HUES64 (cell line): ENCODE measurements at regions not wholly inside any gene's neighbourhood (a gene's known extent, or its start where the extent isn't known, plus 50 kb on each side); places are given as distances from the start of the nearest gene placed in this dataset.

Experiments
- H3K27ac ChIP-seq: 2 replicates; pipeline ENCODE4 v1.7.0; 2013; ENCODE audit warnings: low read depth, low read length, inconsistent platforms
- H3K27me3 ChIP-seq: 2 replicates; pipeline ENCODE4 v1.6.1; 2013; ENCODE audit warnings: mild to moderate bottlenecking, low read length; ENCODE audit not compliant: insufficient read depth
- H3K36me3 ChIP-seq: 2 replicates; pipeline ENCODE4 v1.6.1; 2013; ENCODE audit warnings: mild to moderate bottlenecking, low read length; ENCODE audit not compliant: insufficient read depth
- H3K4me1 ChIP-seq: 2 replicates; pipeline ENCODE4 v1.6.1; 2013; ENCODE audit warnings: mild to moderate bottlenecking, low read length, moderate library complexity; ENCODE audit not compliant: insufficient read depth
- H3K4me3 ChIP-seq: 2 replicates; pipeline ENCODE4 v1.5.1; 2013; ENCODE audit warnings: mild to moderate bottlenecking, low read length, moderate library complexity
- H3K9ac ChIP-seq: 2 replicates; pipeline ENCODE4 v1.6.1; 2013; ENCODE audit warnings: mild to moderate bottlenecking, low read depth, low read length
- H3K9me3 ChIP-seq: 2 replicates; pipeline ENCODE4 v1.6.1; 2013; ENCODE audit warnings: low read depth, low read length; ENCODE audit not compliant: insufficient read depth
- WGBS: fragments of 150-250, 120-280 bp; methylation state at CpG from one replicate; pipeline ENCODE4 v1.1.7; 2013; ENCODE audit warnings: missing lambda C conversion rate; 5-methylcytosine and 5-hydroxymethylcytosine counted together

DNA sequence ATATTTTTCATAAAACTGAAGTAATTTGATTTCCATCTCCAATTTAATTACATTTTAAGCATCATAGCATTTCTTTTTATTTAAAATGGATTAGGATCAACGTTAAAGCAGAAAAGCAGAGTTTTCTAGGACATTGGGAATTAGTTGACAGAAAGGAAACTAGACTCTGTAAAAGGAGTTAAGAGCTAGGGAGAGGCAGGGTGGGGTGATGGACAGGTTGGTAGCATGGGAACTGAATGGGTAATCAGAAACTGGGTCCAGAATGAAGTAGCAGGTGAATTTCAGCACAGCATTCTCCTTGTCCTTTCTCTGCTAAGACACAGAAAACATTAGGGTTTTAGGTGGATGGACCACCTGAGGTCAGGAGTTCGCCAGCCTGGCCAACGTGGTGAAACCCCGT lies 97.6 kb downstream of the ANAPC4 start:
- Histone ChIP-seq H3K27me3 (no peaks in the 10 kb centered on the region; the same call in 1 of the 2 replicates), H3K4me3 (no peak overlapping the region), H3K9me3 (no peaks in the 10 kb centered on the region), H3K27ac (no peak overlapping the region), H3K36me3 (no peaks in the 10 kb centered on the region), H3K4me1 (no peaks in the 10 kb centered on the region), H3K9ac (no peak overlapping the region)
- WGBS, result 92% methylated on average over 2 of the region's 4 CpGs

DNA sequence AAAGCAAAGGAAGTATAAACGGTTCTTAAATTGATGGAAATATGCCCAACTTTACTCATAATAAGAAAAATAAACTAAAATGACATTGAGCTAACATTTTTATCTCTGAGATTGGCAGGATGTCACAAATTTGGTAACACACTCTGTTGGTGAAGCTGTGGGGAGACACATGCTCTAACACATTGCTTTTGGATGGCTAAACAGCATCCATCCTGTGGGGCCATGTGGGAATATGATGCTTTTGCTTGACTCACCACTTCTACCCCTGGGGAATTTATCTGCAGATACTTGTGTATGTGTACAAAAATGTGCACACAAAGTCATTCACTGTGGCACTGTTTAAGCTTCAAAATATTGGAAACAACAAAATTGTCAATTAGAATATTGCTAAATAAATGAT lies 100.2 kb downstream of the ANAPC4 start:
- H3K9ac ChIP-seq, result no peak overlapping the region
- no peaks in the 10 kb centered on the region for H3K9me3 ChIP-seq
- no peak overlapping the region for H3K27ac ChIP-seq
- no CpG with 5 or more reads among the region's 1 CpG for WGBS
- H3K4me1 ChIP-seq, result peaks cover 17% of the 10 kb centered on the region
- H3K4me3 ChIP-seq, result no peak overlapping the region
- H3K36me3 ChIP-seq, result no peaks in the 10 kb centered on the region
- H3K27me3 ChIP-seq, result peaks cover 11% of the 10 kb centered on the region

DNA sequence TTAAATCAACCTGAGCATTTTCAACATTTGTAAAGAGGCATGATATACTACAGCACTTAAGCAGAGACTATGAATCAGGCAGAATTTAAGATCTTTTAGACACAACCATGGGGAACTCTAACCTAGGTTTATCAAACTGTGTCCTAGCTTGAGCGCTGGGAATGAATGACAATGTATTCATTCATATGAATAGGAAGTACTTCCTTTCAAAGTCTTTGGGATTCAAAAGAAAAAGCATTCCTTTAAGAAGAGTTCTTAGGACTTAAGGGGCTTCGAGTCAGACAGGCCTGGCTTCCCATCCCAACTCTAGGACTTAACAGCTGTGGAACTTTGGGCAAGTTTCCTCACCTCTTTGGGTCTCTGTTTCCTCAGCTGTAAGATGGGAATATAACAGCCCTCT lies 104.6 kb downstream of the ANAPC4 start:
- H3K36me3 ChIP-seq, result no peaks in the 10 kb centered on the region
- H3K4me1 ChIP-seq, result peaks cover 43% of the 10 kb centered on the region
- 7% methylated on average over 2 of the region's 2 CpGs for WGBS
- peak overlapping the region; percentile 62; the same call in 1 of the 2 replicates for H3K27ac ChIP-seq
- no peaks in the 10 kb centered on the region for H3K9me3 ChIP-seq
- peaks cover 11% of the 10 kb centered on the region for H3K27me3 ChIP-seq
- H3K9ac ChIP-seq, result no peak overlapping the region
- H3K4me3 ChIP-seq, result no peak overlapping the region

DNA sequence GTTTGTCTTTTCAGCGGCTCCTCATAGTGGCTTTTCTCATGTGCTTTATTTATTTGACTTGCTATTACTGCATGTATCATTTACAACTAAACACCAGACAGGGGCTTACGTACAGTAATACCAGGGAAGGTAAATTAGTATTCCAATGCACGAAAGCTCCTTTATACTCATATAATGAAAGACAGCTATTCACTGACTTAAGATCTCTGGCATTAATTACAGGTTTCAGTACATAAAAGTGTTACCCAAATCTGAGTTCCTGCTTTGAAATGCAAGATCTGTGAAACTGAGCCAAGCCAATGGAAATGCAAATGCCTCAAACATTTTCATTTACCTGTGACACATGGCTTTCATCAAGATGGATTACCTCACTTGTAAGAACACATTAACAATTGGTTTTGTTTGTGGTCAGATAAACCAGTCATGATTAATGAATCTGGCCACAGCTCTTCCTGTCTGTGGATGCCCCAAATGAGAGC lies 107.2 kb downstream of the ANAPC4 start:
- H3K27ac ChIP-seq, result no peak overlapping the region
- H3K9me3 ChIP-seq, result no peaks in the 10 kb centered on the region; the same call in 1 of the 2 replicates

DNA sequence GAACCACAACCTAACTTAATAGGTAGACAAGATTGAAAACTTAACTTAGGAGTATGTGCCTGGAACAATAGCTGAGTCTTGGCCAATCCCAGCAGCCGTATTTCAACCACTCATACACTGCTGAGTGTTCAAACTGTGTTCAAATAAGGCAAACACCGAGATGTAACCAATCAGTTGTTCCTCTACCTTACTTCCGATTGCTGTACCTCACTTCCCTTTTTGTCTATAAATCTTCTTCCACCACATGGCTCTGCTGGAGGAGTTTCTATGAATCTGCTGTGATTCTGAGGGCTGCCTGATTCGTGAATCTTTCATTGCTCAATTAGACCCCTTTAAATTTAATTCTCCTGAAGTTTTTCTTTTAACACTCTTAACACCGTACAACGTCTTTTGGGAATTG lies 108.0 kb downstream of the ANAPC4 start:
- H3K4me1 ChIP-seq, result peaks cover 45% of the 10 kb centered on the region

More for the DNA sequence above, 107.2 kb downstream of the ANAPC4 start:
- H3K4me1 ChIP-seq, result peaks cover 45% of the 10 kb centered on the region
- peaks cover 11% of the 10 kb centered on the region for H3K27me3 ChIP-seq
- no peak overlapping the region for H3K4me3 ChIP-seq
- no peak overlapping the region for H3K9ac ChIP-seq
- H3K36me3 ChIP-seq, result no peaks in the 10 kb centered on the region
- 72% methylated on average over 3 of the region's 3 CpGs for WGBS

DNA sequence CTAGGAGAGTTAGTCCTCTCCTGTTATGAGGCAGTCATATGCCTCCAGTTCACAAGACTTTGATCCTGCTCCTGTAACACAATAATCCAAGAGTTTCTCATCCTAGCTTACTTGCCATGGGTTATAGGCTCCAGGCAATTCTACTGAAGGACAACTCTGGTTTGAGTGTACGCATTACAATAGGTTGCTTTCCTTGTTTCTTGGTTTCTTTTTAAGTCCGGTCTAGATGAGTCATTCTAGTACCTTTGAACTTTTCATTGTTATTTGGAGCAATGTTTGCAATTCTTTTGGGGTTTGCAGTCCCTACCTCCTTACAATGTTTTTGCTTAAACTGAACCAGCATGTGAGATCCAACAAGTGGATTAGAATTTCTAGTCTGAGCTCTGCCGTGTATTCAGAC lies 109.1 kb downstream of the ANAPC4 start:
- no peak overlapping the region for H3K9ac ChIP-seq
- H3K9me3 ChIP-seq, result no peaks in the 10 kb centered on the region; the same call in 1 of the 2 replicates
- H3K4me3 ChIP-seq, result no peak overlapping the region
- peaks cover 36% of the 10 kb centered on the region for H3K4me1 ChIP-seq
- H3K36me3 ChIP-seq, result no peaks in the 10 kb centered on the region
- H3K27ac ChIP-seq, result peak overlapping the region; percentile 42; the same call in 1 of the 2 replicates
- H3K27me3 ChIP-seq, result no peaks in the 10 kb centered on the region; the same call in 1 of the 2 replicates
- WGBS, result 68% methylated on average over 3 of the region's 3 CpGs

More for the DNA sequence above, 108.0 kb downstream of the ANAPC4 start:
- Histone ChIP-seq H3K27ac (no peak overlapping the region), H3K9ac (no peak overlapping the region), H3K36me3 (no peaks in the 10 kb centered on the region), H3K9me3 (no peaks in the 10 kb centered on the region; the same call in 1 of the 2 replicates), H3K27me3 (peaks cover 10% of the 10 kb centered on the region), H3K4me3 (no peak overlapping the region)
- 84% methylated on average over 6 of the region's 6 CpGs for WGBS

DNA sequence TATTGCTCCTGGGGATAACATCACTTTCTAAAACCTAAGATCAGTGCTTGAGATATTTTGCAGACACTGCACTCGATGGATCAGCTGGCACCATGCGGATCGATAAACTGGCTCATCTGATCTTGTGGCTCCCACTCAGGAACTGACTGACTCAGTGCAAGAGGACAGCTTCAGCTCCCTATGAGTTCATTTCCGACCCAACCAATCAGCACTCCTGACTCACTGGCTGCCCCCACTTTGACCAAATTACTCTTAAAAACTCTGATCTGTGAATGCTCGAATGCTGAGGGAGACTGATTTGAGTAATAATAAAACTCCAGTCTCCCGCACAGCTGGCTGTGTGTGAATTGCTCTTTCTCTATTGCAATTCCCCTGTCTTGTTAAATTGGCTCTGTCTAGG lies 110.1 kb downstream of the ANAPC4 start:
- 91% methylated on average over 6 of the region's 6 CpGs for WGBS
- peaks cover 28% of the 10 kb centered on the region for H3K4me1 ChIP-seq
- H3K9me3 ChIP-seq, result no peaks in the 10 kb centered on the region; the same call in 1 of the 2 replicates
- no peak overlapping the region for H3K4me3 ChIP-seq
- no peak overlapping the region for H3K27ac ChIP-seq
- no peaks in the 10 kb centered on the region; the same call in 1 of the 2 replicates for H3K27me3 ChIP-seq
- H3K36me3 ChIP-seq, result no peaks in the 10 kb centered on the region
- H3K9ac ChIP-seq, result no peak overlapping the region

DNA sequence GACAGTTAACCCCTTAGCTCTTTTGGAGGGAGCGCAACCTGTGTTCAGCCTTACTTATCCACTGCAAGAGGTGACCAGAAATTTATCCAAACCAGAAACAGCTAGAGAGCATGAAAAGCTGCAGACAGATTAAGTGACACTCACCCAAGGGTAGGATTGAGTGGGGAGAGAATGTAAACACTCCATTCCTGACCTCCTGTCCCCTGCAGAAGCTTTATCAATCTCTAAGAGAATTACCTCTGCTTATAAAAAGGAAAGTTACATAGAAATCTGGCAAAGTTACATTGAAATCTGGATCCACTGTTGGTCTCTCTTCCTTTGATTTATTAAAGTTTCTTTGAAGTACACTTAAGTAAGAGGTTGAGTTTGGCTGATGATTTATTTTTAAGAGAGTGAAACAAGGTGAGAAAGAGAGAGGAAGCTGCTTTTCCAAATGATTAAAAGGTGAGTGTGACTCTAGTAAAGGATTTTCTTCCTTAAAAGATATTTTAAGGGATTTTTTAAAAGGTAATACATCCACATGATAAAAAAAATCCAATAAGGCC lies 112.3 kb downstream of the ANAPC4 start:
- no peaks in the 10 kb centered on the region; the same call in 1 of the 2 replicates for H3K9me3 ChIP-seq
- H3K4me3 ChIP-seq, result no peak overlapping the region
- no peaks in the 10 kb centered on the region; the same call in 1 of the 2 replicates for H3K27me3 ChIP-seq
- no peak overlapping the region for H3K9ac ChIP-seq
- H3K4me1 ChIP-seq, result peaks cover 23% of the 10 kb centered on the region
- WGBS, result 100% methylated on average over 1 of the region's 1 CpG
- no peak overlapping the region for H3K27ac ChIP-seq
- no peaks in the 10 kb centered on the region for H3K36me3 ChIP-seq

DNA sequence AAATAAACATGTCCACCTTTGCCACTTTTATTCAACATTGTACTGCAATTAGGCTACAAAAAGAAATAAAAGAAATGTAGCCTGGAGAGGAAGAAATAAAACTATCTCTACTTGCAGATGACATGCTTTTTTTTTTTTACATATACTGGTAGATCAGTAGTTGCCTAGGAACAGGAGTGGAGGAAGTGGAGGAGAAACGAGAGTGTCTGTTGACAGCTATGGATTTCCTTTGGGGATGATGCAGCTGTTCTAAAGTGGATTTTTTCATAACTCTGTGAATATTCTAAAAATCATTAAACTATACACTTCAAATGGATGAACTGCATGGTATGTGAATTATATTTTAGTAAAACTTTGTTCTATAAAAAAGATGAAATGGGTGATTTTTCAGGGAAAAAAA lies 116.4 kb downstream of the ANAPC4 start:
- Histone ChIP-seq H3K36me3 (no peaks in the 10 kb centered on the region), H3K4me1 (no peaks in the 10 kb centered on the region), H3K27me3 (no peaks in the 10 kb centered on the region), H3K4me3 (no peak overlapping the region), H3K9me3 (no peaks in the 10 kb centered on the region), H3K9ac (no peak overlapping the region), H3K27ac (no peak overlapping the region)
- 100% methylated on average over 1 of the region's 1 CpG for WGBS

DNA sequence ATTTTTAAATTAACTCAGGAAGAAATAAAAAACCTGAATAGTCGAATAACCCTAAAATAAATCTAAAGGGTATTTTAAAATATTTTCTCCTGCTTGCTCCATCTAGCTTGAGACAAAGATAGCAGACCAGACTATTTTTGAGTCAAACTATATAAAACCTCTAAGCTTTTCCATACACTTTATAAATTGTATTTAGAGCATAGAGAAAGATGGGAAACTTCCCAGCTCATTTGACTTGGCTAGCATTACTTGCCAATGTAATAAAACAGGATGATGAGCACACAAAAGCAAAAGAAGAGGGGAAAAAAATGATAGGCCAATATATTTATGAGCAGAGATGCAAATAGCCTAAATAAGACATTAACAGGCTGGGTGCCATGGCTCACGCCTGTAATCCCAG lies 117.1 kb downstream of the ANAPC4 start:
- Histone ChIP-seq H3K4me1 (no peaks in the 10 kb centered on the region), H3K9me3 (no peaks in the 10 kb centered on the region), H3K27ac (no peak overlapping the region), H3K9ac (no peak overlapping the region), H3K4me3 (no peak overlapping the region), H3K36me3 (no peaks in the 10 kb centered on the region), H3K27me3 (no peaks in the 10 kb centered on the region)
- 97% methylated on average over 1 of the region's 2 CpGs for WGBS

DNA sequence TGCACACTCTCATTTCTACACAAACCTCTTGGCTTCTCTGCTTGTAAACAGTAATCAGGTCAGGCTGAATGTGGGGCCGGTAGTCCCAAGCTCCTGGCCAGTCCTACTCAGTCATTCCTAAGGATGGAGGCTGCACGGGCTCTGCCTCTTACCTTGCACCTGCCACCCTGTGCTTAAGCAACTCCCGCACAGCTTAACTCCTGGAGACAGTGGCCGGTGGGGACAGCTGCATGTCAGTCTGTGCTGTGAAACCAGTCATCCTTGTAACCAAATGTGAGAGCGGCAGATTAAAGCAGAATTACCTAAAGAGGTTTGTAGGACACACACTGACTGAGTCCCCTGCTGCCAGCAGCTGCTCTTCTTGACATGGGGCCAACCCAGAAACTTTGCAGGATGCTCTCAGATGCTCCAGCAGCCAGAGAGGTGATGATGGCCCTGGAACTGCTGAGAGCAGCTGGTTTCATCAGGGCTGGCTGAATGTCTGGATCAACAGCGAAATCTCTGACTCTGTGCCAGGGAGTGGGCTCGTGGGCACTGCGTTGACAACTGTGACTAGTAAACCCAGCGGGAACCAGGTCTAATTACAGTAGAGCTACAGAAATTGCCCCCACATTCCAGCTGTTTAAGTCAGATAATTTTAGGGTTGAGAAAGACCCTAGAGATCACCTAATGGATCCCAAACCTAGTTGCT lies 123.7 kb downstream of the ANAPC4 start:
- Histone ChIP-seq H3K4me1 (no peaks in the 10 kb centered on the region), H3K27me3 (no peaks in the 10 kb centered on the region), H3K4me3 (no peak overlapping the region), H3K27ac (no peak overlapping the region), H3K36me3 (no peaks in the 10 kb centered on the region), H3K9me3 (no peaks in the 10 kb centered on the region), H3K9ac (no peak overlapping the region)
- WGBS, result 83% methylated on average over 9 of the region's 9 CpGs
